Urinary bladder (tissue), 3 donors: ENCODE measurements at regions not wholly inside any gene's neighbourhood (a gene's known extent, or its start where the extent isn't known, plus 50 kb on each side); places are given as distances from the start of the nearest gene placed in this dataset.

Source experiments
- DNase-seq: peaks from one replicate; pipeline ENCODE4 v3.0.0-alpha.2; 2015; ENCODE audit errors: extremely low spot score
- H3K27ac ChIP-seq: one replicate; pipeline ENCODE4 v1.5.1; 2013; ENCODE audit warnings: low read depth, mild to moderate bottlenecking, moderate library complexity
- H3K36me3 ChIP-seq: one replicate; pipeline ENCODE4 v1.6.1; 2013; ENCODE audit warnings: mild to moderate bottlenecking, moderate library complexity; ENCODE audit not compliant: insufficient read depth
- H3K4me1 ChIP-seq: one replicate; pipeline ENCODE4 v1.6.1; 2013; ENCODE audit warnings: mild to moderate bottlenecking, moderate library complexity; ENCODE audit not compliant: insufficient read depth
- H3K4me3 ChIP-seq: one replicate; pipeline ENCODE4 v1.5.1; 2013; ENCODE audit warnings: low read depth, low read length
- WGBS: extraction: QIAGEN DNeasy Blood & Tissue Kit; methylation state at CpG from one replicate; pipeline ENCODE4 v1.1.7; 2013; 5-methylcytosine and 5-hydroxymethylcytosine counted together
- donor health status: healthy with polysubstance abuse.
- donor health status: healthy.

GRCh38 chr6:143607168-143607567, 70.6 kb upstream of the PHACTR2 start:
- Histone ChIP-seq H3K4me1 (no peaks in the 10 kb centered on the region), H3K27ac (no peak overlapping the region), H3K4me3 (no peak overlapping the region), H3K36me3 (no peaks in the 10 kb centered on the region)
- 72% methylated on average over 7 of the region's 7 CpGs for WGBS
- DNase-seq = no peak

GRCh38 chr6:143605906-143606521, 71.8 kb upstream of the PHACTR2 start:
- Histone ChIP-seq H3K4me3 (no peak overlapping the region), H3K27ac (no peak overlapping the region), H3K4me1 (no peaks in the 10 kb centered on the region), H3K36me3 (no peaks in the 10 kb centered on the region)
- 83% methylated on average over 6 of the region's 6 CpGs for WGBS
- no peak for DNase-seq

- Histone ChIP-seq H3K36me3 (no peaks in the 10 kb centered on the region), H3K4me3 (no peak overlapping the region), H3K4me1 (no peaks in the 10 kb centered on the region), H3K27ac (no peak overlapping the region)
- no peak for DNase-seq
- WGBS = 59% methylated on average over 1 of the region's 1 CpG
Measured at GRCh38 chr6:143603455-143603854, 74.3 kb upstream of the PHACTR2 start.

GRCh38 chr6:143601504-143601903, 76.3 kb upstream of the PHACTR2 start:
- Histone ChIP-seq H3K4me1 (no peaks in the 10 kb centered on the region), H3K27ac (no peak overlapping the region), H3K36me3 (no peaks in the 10 kb centered on the region), H3K4me3 (no peak overlapping the region)
- DNase-seq = no peak
- WGBS = 46% methylated on average over 2 of the region's 2 CpGs

- Histone ChIP-seq H3K36me3 (no peaks in the 10 kb centered on the region), H3K4me1 (no peaks in the 10 kb centered on the region), H3K4me3 (no peak overlapping the region), H3K27ac (no peak overlapping the region)
- no peak for DNase-seq
- 95% methylated on average over 2 of the region's 2 CpGs for WGBS
Measured at GRCh38 chr6:143600821-143601220, 76.9 kb upstream of the PHACTR2 start.

GRCh38 chr6:143598466-143599080, 79.2 kb upstream of the PHACTR2 start:
- H3K27ac ChIP-seq = no peak overlapping the region
- no peak for DNase-seq
- H3K4me3 ChIP-seq = no peak overlapping the region
- 71% methylated on average over 3 of the region's 3 CpGs for WGBS
- no peaks in the 10 kb centered on the region for H3K4me1 ChIP-seq
- no peaks in the 10 kb centered on the region for H3K36me3 ChIP-seq

GRCh38 chr6:143596866-143597265, 80.9 kb upstream of the PHACTR2 start:
- no peak overlapping the region for H3K4me3 ChIP-seq
- no peak for DNase-seq
- WGBS = 66% methylated on average over 4 of the region's 4 CpGs
- H3K4me1 ChIP-seq = no peaks in the 10 kb centered on the region
- no peak overlapping the region for H3K27ac ChIP-seq
- H3K36me3 ChIP-seq = no peaks in the 10 kb centered on the region

GRCh38 chr6:143595251-143596036, 82.3 kb upstream of the PHACTR2 start:
- H3K27ac ChIP-seq = no peak overlapping the region
- WGBS = 71% methylated on average over 5 of the region's 5 CpGs
- DNase-seq = no peak

GRCh38 chr6:143594647-143595046, 83.1 kb upstream of the PHACTR2 start:
- H3K36me3 ChIP-seq = no peaks in the 10 kb centered on the region
- H3K27ac ChIP-seq = no peak overlapping the region
- no peaks in the 10 kb centered on the region for H3K4me1 ChIP-seq
- DNase-seq = no peak
- WGBS = 78% methylated on average over 4 of the region's 4 CpGs
- no peak overlapping the region for H3K4me3 ChIP-seq

More at GRCh38 chr6:143595251-143596036, 82.3 kb upstream of the PHACTR2 start:
- no peaks in the 10 kb centered on the region for H3K4me1 ChIP-seq
- H3K4me3 ChIP-seq = no peak overlapping the region
- no peaks in the 10 kb centered on the region for H3K36me3 ChIP-seq

GRCh38 chr6:143592335-143592734, 80.8 kb upstream of the FUCA2 start:
- DNase-seq = no peak
- Histone ChIP-seq H3K4me3 (no peak overlapping the region), H3K36me3 (no peaks in the 10 kb centered on the region), H3K4me1 (no peaks in the 10 kb centered on the region), H3K27ac (no peak overlapping the region)
- WGBS = 74% methylated on average over 6 of the region's 6 CpGs

GRCh38 chr6:143591441-143591840, 79.9 kb upstream of the FUCA2 start:
- Histone ChIP-seq H3K4me1 (no peaks in the 10 kb centered on the region), H3K36me3 (no peaks in the 10 kb centered on the region), H3K27ac (no peak overlapping the region), H3K4me3 (no peak overlapping the region)
- no peak for DNase-seq
- 99% methylated on average over 4 of the region's 4 CpGs for WGBS

- 93% methylated on average over 4 of the region's 4 CpGs for WGBS
- Histone ChIP-seq H3K27ac (no peak overlapping the region), H3K36me3 (no peaks in the 10 kb centered on the region), H3K4me1 (no peaks in the 10 kb centered on the region), H3K4me3 (no peak overlapping the region)
- no peak for DNase-seq
Measured at GRCh38 chr6:143589162-143589561, 77.6 kb upstream of the FUCA2 start.

GRCh38 chr6:143586557-143586956, 75.0 kb upstream of the FUCA2 start:
- WGBS = 90% methylated on average over 6 of the region's 6 CpGs
- H3K27ac ChIP-seq = no peak overlapping the region
- H3K4me3 ChIP-seq = no peak overlapping the region
- no peaks in the 10 kb centered on the region for H3K4me1 ChIP-seq
- no peak for DNase-seq
- no peaks in the 10 kb centered on the region for H3K36me3 ChIP-seq

- no peak overlapping the region for H3K27ac ChIP-seq
- no peak for DNase-seq
Measured at GRCh38 chr6:143585716-143586115, 74.2 kb upstream of the FUCA2 start.

More at GRCh38 chr6:143585716-143586115, 74.2 kb upstream of the FUCA2 start:
- Histone ChIP-seq H3K4me1 (no peaks in the 10 kb centered on the region), H3K36me3 (no peaks in the 10 kb centered on the region), H3K4me3 (no peak overlapping the region)
- WGBS = 73% methylated on average over 4 of the region's 4 CpGs
